Skeletal muscle satellite cell (primary cell): ENCODE measurements at regions not wholly inside any gene's neighbourhood (a gene's known extent, or its start where the extent isn't known, plus 50 kb on each side); places are given as distances from the start of the nearest gene placed in this dataset.

Source experiments
- H3K27me3 ChIP-seq: 2 replicates; pipeline ENCODE4 v1.7.0; 2013; ENCODE audit warnings: low read length; ENCODE audit not compliant: control insufficient read depth, insufficient read depth
- H3K36me3 ChIP-seq: 2 replicates; pipeline ENCODE4 v1.7.0; 2013; ENCODE audit warnings: mild to moderate bottlenecking, control low read depth, low read length; ENCODE audit not compliant: insufficient read depth
- H3K4me1 ChIP-seq: 2 replicates; pipeline ENCODE4 v1.7.0; 2013; ENCODE audit warnings: low read length; ENCODE audit not compliant: control insufficient read depth, insufficient read depth
- H3K4me2 ChIP-seq: 2 replicates; pipeline ENCODE4 v1.7.0; 2013; ENCODE audit warnings: mild to moderate bottlenecking, low read length
- H3K4me3 ChIP-seq: 2 replicates; pipeline ENCODE4 v1.7.0; 2013; ENCODE audit warnings: low read length
- H3K9ac ChIP-seq: 2 replicates; pipeline ENCODE4 v1.7.0; 2013; ENCODE audit warnings: mild to moderate bottlenecking, low read depth, low read length, moderate library complexity
- H3K9me3 ChIP-seq: replicated peaks from 2 replicates; pipeline ENCODE4 v1.7.0; 2013; ENCODE audit warnings: mild to moderate bottlenecking, control low read depth, low read length

- H3K9ac ChIP-seq = no peak overlapping the region
- H3K4me1 ChIP-seq = no peaks in the 10 kb centered on the region
- H3K4me3 ChIP-seq = no peak overlapping the region
- H3K36me3 ChIP-seq = no peaks in the 10 kb centered on the region
- H3K4me2 ChIP-seq = no peak overlapping the region
- no peaks in the 10 kb centered on the region for H3K27me3 ChIP-seq
- no peaks in the 10 kb centered on the region for H3K9me3 ChIP-seq
Measured at GRCh38 chr13:78032132-78032531, 113.5 kb upstream of the EDNRB start.

GRCh38 chr13:78030341-78030896, 111.8 kb upstream of the EDNRB start:
- Histone ChIP-seq H3K4me1 (no peaks in the 10 kb centered on the region), H3K36me3 (no peaks in the 10 kb centered on the region), H3K9ac (no peak overlapping the region), H3K4me3 (no peak overlapping the region), H3K4me2 (no peak overlapping the region), H3K27me3 (no peaks in the 10 kb centered on the region), H3K9me3 (no peaks in the 10 kb centered on the region)

- Histone ChIP-seq H3K4me1 (no peaks in the 10 kb centered on the region), H3K4me2 (no peak overlapping the region), H3K9ac (no peak overlapping the region), H3K9me3 (no peaks in the 10 kb centered on the region), H3K27me3 (no peaks in the 10 kb centered on the region), H3K4me3 (no peak overlapping the region), H3K36me3 (no peaks in the 10 kb centered on the region)
Measured at GRCh38 chr13:78029901-78030300, 111.3 kb upstream of the EDNRB start.

GRCh38 chr13:78028960-78029359, 110.3 kb upstream of the EDNRB start:
- Histone ChIP-seq H3K27me3 (no peaks in the 10 kb centered on the region), H3K9ac (no peak overlapping the region), H3K36me3 (no peaks in the 10 kb centered on the region), H3K4me3 (no peak overlapping the region), H3K9me3 (no peaks in the 10 kb centered on the region), H3K4me1 (no peaks in the 10 kb centered on the region), H3K4me2 (no peak overlapping the region)

GRCh38 chr13:78024996-78025395, 106.4 kb upstream of the EDNRB start:
- no peak overlapping the region for H3K4me2 ChIP-seq

GRCh38 chr13:78022164-78022877, 103.7 kb upstream of the EDNRB start:
- Histone ChIP-seq H3K4me2 (no peak overlapping the region), H3K9ac (no peak overlapping the region), H3K4me3 (no peak overlapping the region), H3K9me3 (no peaks in the 10 kb centered on the region), H3K4me1 (peaks cover 9% of the 10 kb centered on the region), H3K27me3 (no peaks in the 10 kb centered on the region), H3K36me3 (no peaks in the 10 kb centered on the region)

More at GRCh38 chr13:78024996-78025395, 106.4 kb upstream of the EDNRB start:
- H3K9ac ChIP-seq = no peak overlapping the region
- peaks cover 9% of the 10 kb centered on the region for H3K4me1 ChIP-seq
- H3K9me3 ChIP-seq = no peaks in the 10 kb centered on the region
- H3K36me3 ChIP-seq = no peaks in the 10 kb centered on the region
- H3K27me3 ChIP-seq = no peaks in the 10 kb centered on the region
- no peak overlapping the region for H3K4me3 ChIP-seq

- no peak overlapping the region for H3K9ac ChIP-seq
- no peaks in the 10 kb centered on the region for H3K27me3 ChIP-seq
- no peak overlapping the region for H3K4me2 ChIP-seq
- no peaks in the 10 kb centered on the region for H3K36me3 ChIP-seq
- H3K4me3 ChIP-seq = no peak overlapping the region
- no peaks in the 10 kb centered on the region for H3K9me3 ChIP-seq
- peaks cover 9% of the 10 kb centered on the region for H3K4me1 ChIP-seq
Measured at GRCh38 chr13:78020861-78021260, 102.2 kb upstream of the EDNRB start.

- Histone ChIP-seq H3K9me3 (no peaks in the 10 kb centered on the region), H3K4me2 (no peak overlapping the region), H3K9ac (no peak overlapping the region), H3K4me3 (no peak overlapping the region), H3K36me3 (no peaks in the 10 kb centered on the region), H3K27me3 (no peaks in the 10 kb centered on the region), H3K4me1 (no peaks in the 10 kb centered on the region)
Measured at GRCh38 chr13:78015782-78016181, 97.2 kb upstream of the EDNRB start.

GRCh38 chr13:78012046-78012445, 93.4 kb upstream of the EDNRB start:
- no peaks in the 10 kb centered on the region for H3K4me1 ChIP-seq
- H3K36me3 ChIP-seq = no peaks in the 10 kb centered on the region
- H3K4me2 ChIP-seq = no peak overlapping the region

GRCh38 chr13:78004821-78005220, 86.2 kb upstream of the EDNRB start:
- Histone ChIP-seq H3K9ac (no peak overlapping the region), H3K27me3 (no peaks in the 10 kb centered on the region), H3K9me3 (no peaks in the 10 kb centered on the region), H3K4me2 (no peak overlapping the region), H3K4me3 (no peak overlapping the region), H3K4me1 (no peaks in the 10 kb centered on the region), H3K36me3 (no peaks in the 10 kb centered on the region)

More at GRCh38 chr13:78012046-78012445, 93.4 kb upstream of the EDNRB start:
- Histone ChIP-seq H3K4me3 (no peak overlapping the region), H3K9ac (no peak overlapping the region), H3K9me3 (no peaks in the 10 kb centered on the region), H3K27me3 (no peaks in the 10 kb centered on the region)

GRCh38 chr13:77999746-78000145, 81.1 kb upstream of the EDNRB start:
- no peaks in the 10 kb centered on the region for H3K9me3 ChIP-seq
- no peak overlapping the region for H3K4me2 ChIP-seq
- no peaks in the 10 kb centered on the region for H3K27me3 ChIP-seq
- H3K9ac ChIP-seq = no peak overlapping the region
- H3K36me3 ChIP-seq = no peaks in the 10 kb centered on the region
- H3K4me1 ChIP-seq = no peaks in the 10 kb centered on the region
- H3K4me3 ChIP-seq = no peak overlapping the region

- H3K4me1 ChIP-seq = no peaks in the 10 kb centered on the region
- H3K4me2 ChIP-seq = no peak overlapping the region
- no peaks in the 10 kb centered on the region for H3K27me3 ChIP-seq
- H3K36me3 ChIP-seq = no peaks in the 10 kb centered on the region
- no peak overlapping the region for H3K9ac ChIP-seq
- no peak overlapping the region for H3K4me3 ChIP-seq
- H3K9me3 ChIP-seq = no peaks in the 10 kb centered on the region
Measured at GRCh38 chr13:77994166-77994565, 75.5 kb upstream of the EDNRB start.
